ENCODE measurements at regions not wholly inside any gene's neighbourhood (a gene's known extent, or its start where the extent isn't known, plus 50 kb on each side); places are given as distances from the start of the nearest gene placed in this dataset.

DNA sequence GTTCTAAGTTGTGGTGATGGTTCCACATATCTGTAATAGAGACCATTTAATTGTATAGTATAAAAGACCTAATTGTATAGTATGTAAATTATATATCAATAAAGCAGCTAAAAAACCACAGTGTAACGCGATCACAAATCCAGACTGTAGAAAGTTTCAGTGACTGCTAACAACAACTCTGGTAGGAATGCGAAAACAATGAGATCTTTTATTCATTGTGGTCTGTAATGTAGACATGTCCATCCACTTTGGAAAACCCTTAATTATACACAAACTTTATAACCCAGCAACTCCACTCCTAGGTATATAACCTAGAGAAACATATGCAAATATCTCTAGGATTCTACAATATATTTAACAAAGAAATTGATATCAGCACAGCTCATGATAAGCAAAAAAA, 549.5 kb downstream of the SLITRK1 start:
- TF ChIP-seq, protein P1, sequence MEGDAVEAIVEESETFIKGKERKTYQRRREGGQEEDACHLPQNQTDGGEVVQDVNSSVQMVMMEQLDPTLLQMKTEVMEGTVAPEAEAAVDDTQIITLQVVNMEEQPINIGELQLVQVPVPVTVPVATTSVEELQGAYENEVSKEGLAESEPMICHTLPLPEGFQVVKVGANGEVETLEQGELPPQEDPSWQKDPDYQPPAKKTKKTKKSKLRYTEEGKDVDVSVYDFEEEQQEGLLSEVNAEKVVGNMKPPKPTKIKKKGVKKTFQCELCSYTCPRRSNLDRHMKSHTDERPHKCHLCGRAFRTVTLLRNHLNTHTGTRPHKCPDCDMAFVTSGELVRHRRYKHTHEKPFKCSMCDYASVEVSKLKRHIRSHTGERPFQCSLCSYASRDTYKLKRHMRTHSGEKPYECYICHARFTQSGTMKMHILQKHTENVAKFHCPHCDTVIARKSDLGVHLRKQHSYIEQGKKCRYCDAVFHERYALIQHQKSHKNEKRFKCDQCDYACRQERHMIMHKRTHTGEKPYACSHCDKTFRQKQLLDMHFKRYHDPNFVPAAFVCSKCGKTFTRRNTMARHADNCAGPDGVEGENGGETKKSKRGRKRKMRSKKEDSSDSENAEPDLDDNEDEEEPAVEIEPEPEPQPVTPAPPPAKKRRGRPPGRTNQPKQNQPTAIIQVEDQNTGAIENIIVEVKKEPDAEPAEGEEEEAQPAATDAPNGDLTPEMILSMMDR (conservative IDR thresholded peaks at IDR 0.05), result no peak
- no peak for TF ChIP-seq ZFX (IDR thresholded peaks at IDR 0.05)
